ENCODE measurements at regions not wholly inside any gene's neighbourhood (a gene's known extent, or its start where the extent isn't known, plus 50 kb on each side); places are given as distances from the start of the nearest gene placed in this dataset.
A peak's percentile ranks its signal among the peaks of the same experiment; 100 is the strongest.
"Not testable (repeated sequence)": the region's sequence is repeated elsewhere in the genome, so short reads cannot be mapped to it uniquely, and the experiment has no call there.

- no peak for DNase-seq
Observed at GRCh38 chr22:25420471-25420924, 144.0 kb upstream of the GRK3 start.

- no peak for DNase-seq
Observed at GRCh38 chr22:25420925-25421904, 143.3 kb upstream of the GRK3 start.

GRCh38 chr22:25426530-25427308 lies 137.8 kb upstream of the GRK3 start:
- DNase-seq, result not testable (repeated sequence)

GRCh38 chr22:25431637-25432342 lies 132.7 kb upstream of the GRK3 start:
- DNase-seq, result not testable (repeated sequence)

- DNase-seq, result not testable (repeated sequence)
Observed at GRCh38 chr22:25433381-25433970, 131.0 kb upstream of the GRK3 start.

GRCh38 chr22:25437414-25438160 lies 126.9 kb upstream of the GRK3 start:
- no peak for DNase-seq

- no peak for DNase-seq
Observed at GRCh38 chr22:25447067-25447685, 117.3 kb upstream of the GRK3 start.

- peak; percentile 86 for DNase-seq
Observed at GRCh38 chr22:25447686-25448434, 116.6 kb upstream of the GRK3 start.

- peak; percentile 3 for DNase-seq
Observed at GRCh38 chr22:25448435-25449051, 115.9 kb upstream of the GRK3 start.

- no peak for DNase-seq
Observed at GRCh38 chr22:25449781-25450317, 114.6 kb upstream of the GRK3 start.

- DNase-seq, result no peak
Observed at GRCh38 chr22:25451480-25452114, 112.9 kb upstream of the GRK3 start.

GRCh38 chr22:25452116-25452700 lies 112.3 kb upstream of the GRK3 start:
- no peak for DNase-seq

GRCh38 chr22:25453058-25453457 lies 111.4 kb upstream of the GRK3 start:
- no peak for DNase-seq

GRCh38 chr22:25453557-25453956 lies 110.9 kb upstream of the GRK3 start:
- no peak for DNase-seq

- DNase-seq, result not testable (repeated sequence)
Observed at GRCh38 chr22:25456300-25457043, 108.0 kb upstream of the GRK3 start.

GRCh38 chr22:25458631-25459030 lies 105.8 kb upstream of the GRK3 start:
- DNase-seq, result not testable (repeated sequence)

- not testable (repeated sequence) for DNase-seq
Observed at GRCh38 chr22:25460682-25461081, 103.8 kb upstream of the GRK3 start.

- DNase-seq, result no peak
Observed at GRCh38 chr22:25461301-25461700, 103.2 kb upstream of the GRK3 start.
